PC-3 (cell line): ENCODE measurements at regions not wholly inside any gene's neighbourhood (a gene's known extent, or its start where the extent isn't known, plus 50 kb on each side); places are given as distances from the start of the nearest gene placed in this dataset.

Experiments
- ATAC-seq: fragments of 200-7000 bp; cut with Tn5 transposase; 2 replicates; pipeline ENCODE4 v1.9.1; 2020; ENCODE audit warnings: mild to moderate bottlenecking, moderate library complexity
- BruUV-seq: library from RNA; stranded (reverse); fragments of 400-500 nt; replicated peaks from 2 replicates; lab custom pipeline; 2021; lab: Mats Ljungman, UMichigan
- CTCF ChIA-PET: fragments of 300-600 bp; sonication (Branson Sonifier 250); formaldehyde crosslinking; loops from one replicate; lab custom pipeline; 2022; ENCODE audit warnings: antibody characterized with exemption; lab: Charles Lee
- POLR2A ChIA-PET: fragments of 300-600 bp; sonication (Branson Sonifier 250); formaldehyde crosslinking; loops from one replicate; lab custom pipeline; 2022; ENCODE audit warnings: antibody characterized with exemption; ENCODE audit not compliant: unreplicated experiment; lab: Charles Lee
- DNase-seq: peaks from one replicate; pipeline ENCODE4 v3.0.0-alpha.2; 2015
- H2AFZ ChIP-seq: fragments of 300-600 bp; sonication (generic); 2 replicates; pipeline ENCODE4 v1.6.0; 2016; ENCODE audit warnings: antibody characterized with exemption, low read length
- H3F3A ChIP-seq: fragments of 300-600 bp; sonication (generic); one replicate; pipeline ENCODE4 v1.6.0; 2017; ENCODE audit warnings: antibody characterized with exemption, low read length, control low read depth, mild to moderate bottlenecking; ENCODE audit not compliant: unreplicated experiment
- H3K27ac ChIP-seq: fragments of 300-600 bp; sonication (generic); 2 replicates; pipeline ENCODE4 v1.5.1; 2016; ENCODE audit warnings: mild to moderate bottlenecking, low read length
- H3K27me3 ChIP-seq: fragments of 300-600 bp; sonication (generic); 2 replicates; pipeline ENCODE4 v1.6.1; 2016; ENCODE audit warnings: low read length, mixed read lengths
- H3K36me3 ChIP-seq: fragments of 300-600 bp; sonication (generic); 2 replicates; pipeline ENCODE4 v1.6.1; 2016; ENCODE audit warnings: low read depth, mixed run types, low read length, mixed read lengths
- H3K4me1 ChIP-seq: fragments of 300-600 bp; sonication (generic); 2 replicates; pipeline ENCODE4 v1.5.1; 2016; ENCODE audit warnings: low read length; ENCODE audit not compliant: insufficient read depth
- H3K4me2 ChIP-seq: fragments of 300-600 bp; sonication (generic); 2 replicates; pipeline ENCODE4 v1.6.0; 2016; ENCODE audit warnings: low read length
- H3K4me3 ChIP-seq: fragments of 300-600 bp; sonication (generic); 2 replicates; pipeline ENCODE4 v1.5.1; 2016; ENCODE audit warnings: mild to moderate bottlenecking, low read length, mixed read lengths
- H3K79me2 ChIP-seq: fragments of 300-600 bp; sonication (generic); 2 replicates; pipeline ENCODE4 v1.6.1; 2017; ENCODE audit warnings: low read length, mixed read lengths
- H3K9ac ChIP-seq: fragments of 300-600 bp; sonication (generic); 2 replicates; pipeline ENCODE4 v1.6.0; 2016; ENCODE audit warnings: mild to moderate bottlenecking, low read length
- H3K9me2 ChIP-seq: fragments of 300-600 bp; sonication (generic); replicated peaks from 2 replicates; pipeline ENCODE4 v1.6.1; 2016; ENCODE audit warnings: mixed run types, low read length, mixed read lengths
- H3K9me3 ChIP-seq: fragments of 300-600 bp; sonication (generic); 2 replicates; pipeline ENCODE4 v1.6.1; 2016; ENCODE audit warnings: low read length, mixed read lengths
- H4K20me1 ChIP-seq: fragments of 300-600 bp; sonication (generic); 2 replicates; pipeline ENCODE4 v1.6.1; 2016; ENCODE audit warnings: low read length, mixed read lengths
- EZH2 ChIP-seq: fragments of 300-600 bp; sonication (generic); IDR thresholded peaks from one replicate; pipeline ENCODE4 v1.6.1; 2017; ENCODE audit warnings: antibody characterized with exemption, mild to moderate bottlenecking, low read length; ENCODE audit not compliant: unreplicated experiment
- EZH2phosphoT487 ChIP-seq: fragments of 300-600 bp; sonication (generic); IDR thresholded peaks from 2 replicates; pipeline ENCODE4 v1.6.1; 2018; ENCODE audit warnings: mild to moderate bottlenecking, antibody characterized with exemption, low read length, borderline replicate concordance
- intact Hi-C: fragments of 100-400 bp; cut with micrococcal nuclease; formaldehyde crosslinking; loops from 2 replicates; pipeline ENCODE4 v1.9.0; 2023
- TF ChIP-seq, protein P1 (sequence below): fragments of 300-600 bp; sonication (generic); conservative IDR thresholded peaks from 2 replicates; pipeline ENCODE4 v1.5.1; 2017; ENCODE audit warnings: antibody characterized with exemption, low read depth, mild to moderate bottlenecking, low read length

DNA sequence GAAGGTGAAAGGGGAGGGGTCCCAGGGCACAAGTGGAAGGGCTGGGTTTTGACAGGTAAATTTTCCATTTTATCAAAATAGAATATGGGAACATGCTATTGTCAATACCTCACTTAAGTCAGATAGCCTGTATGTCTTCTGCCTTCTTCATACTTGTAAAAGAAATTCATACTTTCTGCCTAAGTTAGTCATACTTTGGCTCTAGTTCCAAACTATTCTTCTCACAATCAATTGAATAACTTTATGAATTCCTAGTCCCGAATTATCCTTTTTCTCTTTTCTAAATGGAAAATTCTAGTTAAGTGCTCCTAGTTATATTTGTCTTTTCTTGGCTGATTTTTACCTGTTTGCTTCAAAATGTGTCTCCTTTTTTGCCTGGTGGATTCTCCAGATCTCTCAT is 271.4 kb downstream of the CSNK1G3 start:
- TF ChIP-seq EZH2: no peak
- TF ChIP-seq EZH2phosphoT487: no peak
- TF ChIP-seq, protein P1, sequence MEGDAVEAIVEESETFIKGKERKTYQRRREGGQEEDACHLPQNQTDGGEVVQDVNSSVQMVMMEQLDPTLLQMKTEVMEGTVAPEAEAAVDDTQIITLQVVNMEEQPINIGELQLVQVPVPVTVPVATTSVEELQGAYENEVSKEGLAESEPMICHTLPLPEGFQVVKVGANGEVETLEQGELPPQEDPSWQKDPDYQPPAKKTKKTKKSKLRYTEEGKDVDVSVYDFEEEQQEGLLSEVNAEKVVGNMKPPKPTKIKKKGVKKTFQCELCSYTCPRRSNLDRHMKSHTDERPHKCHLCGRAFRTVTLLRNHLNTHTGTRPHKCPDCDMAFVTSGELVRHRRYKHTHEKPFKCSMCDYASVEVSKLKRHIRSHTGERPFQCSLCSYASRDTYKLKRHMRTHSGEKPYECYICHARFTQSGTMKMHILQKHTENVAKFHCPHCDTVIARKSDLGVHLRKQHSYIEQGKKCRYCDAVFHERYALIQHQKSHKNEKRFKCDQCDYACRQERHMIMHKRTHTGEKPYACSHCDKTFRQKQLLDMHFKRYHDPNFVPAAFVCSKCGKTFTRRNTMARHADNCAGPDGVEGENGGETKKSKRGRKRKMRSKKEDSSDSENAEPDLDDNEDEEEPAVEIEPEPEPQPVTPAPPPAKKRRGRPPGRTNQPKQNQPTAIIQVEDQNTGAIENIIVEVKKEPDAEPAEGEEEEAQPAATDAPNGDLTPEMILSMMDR: no peak
- H3K36me3 ChIP-seq: no peaks in the 10 kb centered on the region
- no peaks in the 10 kb centered on the region for H3K9me2 ChIP-seq
- H4K20me1 ChIP-seq: no peaks in the 10 kb centered on the region
- H3K4me3 ChIP-seq: no peak overlapping the region
- no peaks in the 10 kb centered on the region for H3K27me3 ChIP-seq
- H3K27ac ChIP-seq: no peak overlapping the region
- intact Hi-C loops: no loop called here
- H3K4me1 ChIP-seq: peaks cover 10% of the 10 kb centered on the region; the same call in 1 of the 2 replicates
- no peaks in the 10 kb centered on the region for H3K9me3 ChIP-seq
- no peak overlapping the region for H3K9ac ChIP-seq
- no peak overlapping the region for H2AFZ ChIP-seq
- ChIA-PET CTCF (no interaction called here), POLR2A (no interaction called here)
- no peaks in the 10 kb centered on the region for H3K79me2 ChIP-seq
- no TSS peak for BruUV-seq
- DNase-seq (no peak), ATAC-seq (no peak)
- H3F3A ChIP-seq: no peaks in the 10 kb centered on the region
- no peak overlapping the region for H3K4me2 ChIP-seq

DNA sequence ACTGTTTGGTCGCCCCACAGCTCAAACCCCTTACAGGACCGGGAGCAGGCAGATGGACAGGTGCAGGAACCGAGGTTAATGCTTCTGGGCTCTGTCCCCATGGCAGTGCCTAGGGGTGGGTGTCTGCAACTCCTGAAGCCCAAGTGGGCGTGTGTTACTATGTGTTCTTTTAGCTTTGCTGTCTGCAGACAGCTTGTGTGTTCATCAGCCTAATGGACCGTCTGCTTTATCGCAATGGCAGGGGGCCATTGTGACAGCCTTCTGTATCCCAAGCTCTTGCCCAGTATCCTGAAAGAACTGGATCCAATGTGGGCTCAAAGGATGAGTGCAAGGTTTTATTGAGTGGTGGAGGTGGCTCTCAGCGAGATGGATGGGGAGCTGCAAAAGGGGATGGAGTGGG is 266.7 kb downstream of the CSNK1G3 start:
- no peak overlapping the region for H2AFZ ChIP-seq
- no TSS peak for BruUV-seq
- no peak overlapping the region for H3K27ac ChIP-seq
- H3K9me3 ChIP-seq: no peaks in the 10 kb centered on the region
- H3F3A ChIP-seq: no peaks in the 10 kb centered on the region
- H3K79me2 ChIP-seq: no peaks in the 10 kb centered on the region
- no peak for DNase-seq
- no peak overlapping the region for H3K4me3 ChIP-seq
- no peaks in the 10 kb centered on the region for H4K20me1 ChIP-seq
- no peak for ATAC-seq
- POLR2A ChIA-PET: no interaction called here
- no peaks in the 10 kb centered on the region for H3K36me3 ChIP-seq
- no peak for TF ChIP-seq EZH2
- TF ChIP-seq EZH2phosphoT487: no peak
- TF ChIP-seq, protein P1: no peak
- H3K9ac ChIP-seq: no peak overlapping the region
- H3K4me2 ChIP-seq: no peak overlapping the region
- H3K4me1 ChIP-seq: no peaks in the 10 kb centered on the region
- CTCF ChIA-PET: no interaction called here
- H3K9me2 ChIP-seq: no peaks in the 10 kb centered on the region
- intact Hi-C loops: no loop called here
- no peaks in the 10 kb centered on the region for H3K27me3 ChIP-seq

DNA sequence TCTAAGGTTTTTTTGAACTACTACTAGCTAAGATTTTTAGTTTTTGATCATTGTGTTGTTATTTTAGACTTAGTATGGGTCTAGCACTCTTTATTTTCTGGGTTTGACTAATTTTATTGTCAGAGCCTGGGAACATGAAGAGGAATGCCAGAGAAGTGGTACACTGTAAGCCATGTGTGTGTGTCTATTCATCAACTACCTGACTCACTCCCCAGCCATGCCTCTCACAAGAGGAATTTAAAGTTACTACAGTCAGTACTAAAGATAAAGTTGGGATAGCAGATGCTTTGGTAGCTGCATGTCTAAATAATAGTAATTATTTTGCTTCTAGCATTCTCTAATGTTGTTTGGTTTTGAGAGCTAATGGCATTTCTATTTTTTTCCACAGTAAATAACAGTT is 264.8 kb downstream of the CSNK1G3 start:
- Histone ChIP-seq H3K36me3 (no peaks in the 10 kb centered on the region), H3K9ac (no peak overlapping the region), H3F3A (no peaks in the 10 kb centered on the region), H2AFZ (no peak overlapping the region), H3K9me2 (no peaks in the 10 kb centered on the region), H3K79me2 (no peaks in the 10 kb centered on the region), H4K20me1 (no peaks in the 10 kb centered on the region), H3K27me3 (no peaks in the 10 kb centered on the region), H3K4me3 (no peak overlapping the region), H3K9me3 (no peaks in the 10 kb centered on the region), H3K27ac (no peak overlapping the region), H3K4me2 (no peak overlapping the region), H3K4me1 (no peaks in the 10 kb centered on the region)
- ATAC-seq: no peak
- intact Hi-C loops: no loop called here
- TF ChIP-seq EZH2: no peak
- no peak for TF ChIP-seq EZH2phosphoT487
- TF ChIP-seq, protein P1: no peak
- POLR2A ChIA-PET: no interaction called here
- no TSS peak for BruUV-seq
- CTCF ChIA-PET: no interaction called here
- DNase-seq: peak; percentile 2
